ENCODE measurements at regions not wholly inside any gene's neighbourhood (a gene's known extent, or its start where the extent isn't known, plus 50 kb on each side); places are given as distances from the start of the nearest gene placed in this dataset.
"Not testable (repeated sequence)": the region's sequence is repeated elsewhere in the genome, so short reads cannot be mapped to it uniquely, and the experiment has no call there.

GRCh38 chr22:27105142-27106025, 448.0 kb downstream of the MIAT start:
- DNase-seq: no peak

GRCh38 chr22:27106985-27107384, 449.6 kb downstream of the MIAT start:
- DNase-seq: no peak

GRCh38 chr22:27107386-27107785, 450.0 kb downstream of the MIAT start:
- DNase-seq: no peak

GRCh38 chr22:27107824-27108223, 450.4 kb downstream of the MIAT start:
- DNase-seq: no peak

- no peak for DNase-seq
Measured at GRCh38 chr22:27108425-27109114, 451.2 kb downstream of the MIAT start.

- not testable (repeated sequence) for DNase-seq
Measured at GRCh38 chr22:27109406-27109805, 452.0 kb downstream of the MIAT start.

GRCh38 chr22:27110665-27111451, 453.5 kb downstream of the MIAT start:
- no peak for DNase-seq

- no peak for DNase-seq
Measured at GRCh38 chr22:27111796-27112672, 454.6 kb downstream of the MIAT start.

GRCh38 chr22:27113211-27113635, 455.8 kb downstream of the MIAT start:
- no peak for DNase-seq

- no peak for DNase-seq
Measured at GRCh38 chr22:27113641-27114040, 456.3 kb downstream of the MIAT start.

- no peak for DNase-seq
Measured at GRCh38 chr22:27114186-27114585, 456.8 kb downstream of the MIAT start.

GRCh38 chr22:27115410-27115809, 458.0 kb downstream of the MIAT start:
- no peak for DNase-seq

- no peak for DNase-seq
Measured at GRCh38 chr22:27115816-27116256, 458.4 kb downstream of the MIAT start.

GRCh38 chr22:27116312-27117086, 459.1 kb downstream of the MIAT start:
- DNase-seq: no peak

GRCh38 chr22:27120036-27120435, 462.6 kb downstream of the MIAT start:
- DNase-seq: no peak

GRCh38 chr22:27122574-27122973, 465.2 kb downstream of the MIAT start:
- DNase-seq: no peak

- no peak for DNase-seq
Measured at GRCh38 chr22:27123880-27124279, 466.5 kb downstream of the MIAT start.

- no peak for DNase-seq
Measured at GRCh38 chr22:27124351-27124966, 467.1 kb downstream of the MIAT start.

GRCh38 chr22:27125539-27125938, 468.2 kb downstream of the MIAT start:
- DNase-seq: no peak

GRCh38 chr22:27127911-27128310, 470.5 kb downstream of the MIAT start:
- no peak for DNase-seq
